Uterus (tissue), 2 donors: ENCODE measurements at regions not wholly inside any gene's neighbourhood (a gene's known extent, or its start where the extent isn't known, plus 50 kb on each side); places are given as distances from the start of the nearest gene placed in this dataset.

ENCODE experiments used
- POLR2A ChIP-seq, 2 donors: fragments of 450-650 bp; IDR thresholded peaks; one replicate each; pipeline ENCODE4 v1.6.1; 2016; ENCODE audit warnings: antibody characterized with exemption in 2 of 2, mild to moderate bottlenecking in 1 of 2, moderate library complexity in 1 of 2
- TF ChIP-seq, protein P1 (sequence below), 4 experiments: fragments of 200-600 bp in 2 of 4; fragments of 450-650 bp in 2 of 4; sonication (generic) in 2 of 4; IDR thresholded peaks; one replicate each; pipeline ENCODE4 v1.5.1; 2016 to 2019; ENCODE audit warnings: antibody characterized with exemption in 4 of 4, mild to moderate bottlenecking in 2 of 4, moderate library complexity in 1 of 4

DNA sequence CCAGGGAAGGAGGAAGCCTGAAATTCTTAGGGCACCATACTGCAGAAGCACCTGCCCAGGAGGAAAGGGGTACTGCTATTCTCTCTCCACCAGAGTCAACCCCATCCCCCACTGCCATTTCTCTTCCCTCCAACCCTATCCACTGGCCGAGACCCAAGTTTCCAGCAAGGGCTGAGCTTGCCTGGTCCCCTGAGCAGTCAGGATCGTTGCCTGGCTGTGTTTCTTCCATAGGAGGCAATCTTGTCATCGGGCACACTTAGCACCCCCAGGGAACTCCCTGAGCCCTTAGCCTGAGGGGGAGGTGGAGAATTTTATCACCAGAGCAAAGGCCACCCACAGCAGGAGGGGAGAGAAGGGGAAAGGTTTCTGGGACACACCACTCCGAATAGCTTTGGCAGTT is 115.8 kb upstream of the NECTIN1 start:
- TF ChIP-seq POLR2A (IDR thresholded peaks at IDR 0.05) = no peak
- TF ChIP-seq, protein P1, sequence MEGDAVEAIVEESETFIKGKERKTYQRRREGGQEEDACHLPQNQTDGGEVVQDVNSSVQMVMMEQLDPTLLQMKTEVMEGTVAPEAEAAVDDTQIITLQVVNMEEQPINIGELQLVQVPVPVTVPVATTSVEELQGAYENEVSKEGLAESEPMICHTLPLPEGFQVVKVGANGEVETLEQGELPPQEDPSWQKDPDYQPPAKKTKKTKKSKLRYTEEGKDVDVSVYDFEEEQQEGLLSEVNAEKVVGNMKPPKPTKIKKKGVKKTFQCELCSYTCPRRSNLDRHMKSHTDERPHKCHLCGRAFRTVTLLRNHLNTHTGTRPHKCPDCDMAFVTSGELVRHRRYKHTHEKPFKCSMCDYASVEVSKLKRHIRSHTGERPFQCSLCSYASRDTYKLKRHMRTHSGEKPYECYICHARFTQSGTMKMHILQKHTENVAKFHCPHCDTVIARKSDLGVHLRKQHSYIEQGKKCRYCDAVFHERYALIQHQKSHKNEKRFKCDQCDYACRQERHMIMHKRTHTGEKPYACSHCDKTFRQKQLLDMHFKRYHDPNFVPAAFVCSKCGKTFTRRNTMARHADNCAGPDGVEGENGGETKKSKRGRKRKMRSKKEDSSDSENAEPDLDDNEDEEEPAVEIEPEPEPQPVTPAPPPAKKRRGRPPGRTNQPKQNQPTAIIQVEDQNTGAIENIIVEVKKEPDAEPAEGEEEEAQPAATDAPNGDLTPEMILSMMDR (IDR thresholded peaks at IDR 0.05) = no peak
